HEK293 (cell line): ENCODE measurements at regions not wholly inside any gene's neighbourhood (a gene's known extent, or its start where the extent isn't known, plus 50 kb on each side); places are given as distances from the start of the nearest gene placed in this dataset.

Source experiments
- CTCF ChIA-PET: fragments of 350-600 bp; formaldehyde crosslinking; extraction: SDS; loops from one replicate; lab custom pipeline; 2021; ENCODE audit warnings: antibody characterized with exemption; lab: Yijun Ruan, JAX
- POLR2A ChIA-PET: fragments of 300-600 bp; formaldehyde crosslinking; extraction: SDS; loops from one replicate; lab custom pipeline; 2020; ENCODE audit warnings: antibody characterized with exemption, inconsistent platforms; lab: Yijun Ruan, JAX
- H3K27ac ChIP-seq: fragments of 200-500 bp; sonication (Bioruptor generic); 2 replicates; pipeline ENCODE4 v1.5.1; 2014; ENCODE audit warnings: low read depth, low read length, control low read depth, inconsistent platforms; ENCODE audit errors: extremely low read depth
- H3K36me3 ChIP-seq, 2 experiments: fragments of 200-500 bp in 1 of 2; sonication (Bioruptor generic) in 1 of 2; 1 replicate in 1 of 2; 2 replicates in 1 of 2; pipeline ENCODE4 v1.5.1; 2014 to 2017; ENCODE audit warnings: inconsistent platforms in 2 of 2, low read length in 2 of 2; ENCODE audit not compliant: control insufficient read depth in 2 of 2, insufficient read depth in 1 of 2
- H3K4me1 ChIP-seq: fragments of 200-500 bp; sonication (Bioruptor generic); 2 replicates; pipeline ENCODE4 v1.5.1; 2014; ENCODE audit warnings: mild to moderate bottlenecking, low read length, inconsistent platforms; ENCODE audit not compliant: control insufficient read depth, insufficient read depth
- H3K4me3 ChIP-seq: 2 replicates; pipeline ENCODE4 v1.5.1; 2011; ENCODE audit warnings: low read depth, mild to moderate bottlenecking, control low read depth, low read length, moderate library complexity
- H3K9me3 ChIP-seq: fragments of 200-500 bp; sonication (Bioruptor generic); 2 replicates; pipeline ENCODE4 v1.5.1; 2014; ENCODE audit warnings: low read depth, low read length, inconsistent platforms; ENCODE audit not compliant: control insufficient read depth, insufficient read depth
- GLI4 ChIP-seq: fragments of 450-650 bp; formaldehyde crosslinking; IDR thresholded peaks from 2 replicates; pipeline ENCODE4 v1.5.1; 2016; ENCODE audit warnings: missing biosample characterization, missing genetic modification characterization
- HOXC10 ChIP-seq: sonication (generic); formaldehyde crosslinking; IDR thresholded peaks from 2 replicates; pipeline ENCODE4 v1.8.1; 2023; ENCODE audit warnings: mild to moderate bottlenecking, missing genetic modification reagents
- KLF1 ChIP-seq: fragments of 450-650 bp; formaldehyde crosslinking; IDR thresholded peaks from 2 replicates; pipeline ENCODE4 v1.5.1; 2016; ENCODE audit warnings: missing biosample characterization, missing genetic modification characterization
- SP7 ChIP-seq: fragments of 450-650 bp; formaldehyde crosslinking; IDR thresholded peaks from 2 replicates; pipeline ENCODE4 v1.5.1; 2016; ENCODE audit warnings: missing biosample characterization, missing genetic modification characterization
- ZBTB26 ChIP-seq: fragments of 450-650 bp; formaldehyde crosslinking; optimal IDR thresholded peaks from 2 replicates; pipeline ENCODE3; 2016; ENCODE audit warnings: missing biosample characterization, mild to moderate bottlenecking, missing genetic modification characterization
- ZFHX2 ChIP-seq: fragments of 450-650 bp; formaldehyde crosslinking; conservative IDR thresholded peaks from 2 replicates; pipeline ENCODE4 v1.5.1; 2016; ENCODE audit warnings: missing biosample characterization, missing genetic modification characterization
- ZFP37 ChIP-seq: fragments of 450-650 bp; formaldehyde crosslinking; IDR thresholded peaks from 2 replicates; pipeline ENCODE4 v1.5.1; 2016; ENCODE audit warnings: missing biosample characterization, missing genetic modification characterization
- ZNF133 ChIP-seq: fragments of 450-650 bp; formaldehyde crosslinking; IDR thresholded peaks from 2 replicates; pipeline ENCODE4 v1.5.1; 2016; ENCODE audit warnings: missing biosample characterization, missing genetic modification characterization
- ZNF155 ChIP-seq: fragments of 450-650 bp; formaldehyde crosslinking; IDR thresholded peaks from 2 replicates; pipeline ENCODE4 v1.5.1; 2016; ENCODE audit warnings: missing biosample characterization, missing genetic modification characterization
- ZNF175 ChIP-seq: fragments of 450-650 bp; formaldehyde crosslinking; IDR thresholded peaks from 2 replicates; pipeline ENCODE4 v1.5.1; 2016; ENCODE audit warnings: missing biosample characterization, missing genetic modification characterization
- ZNF311 ChIP-seq: fragments of 450-650 bp; formaldehyde crosslinking; IDR thresholded peaks from 2 replicates; pipeline ENCODE4 v1.5.1; 2017; ENCODE audit warnings: missing biosample characterization, missing genetic modification characterization, borderline replicate concordance
- ZNF335 ChIP-seq: fragments of 450-650 bp; formaldehyde crosslinking; conservative IDR thresholded peaks from 2 replicates; pipeline ENCODE4 v1.5.1; 2016; ENCODE audit warnings: missing biosample characterization, missing genetic modification characterization
- ZNF529 ChIP-seq: fragments of 450-650 bp; formaldehyde crosslinking; IDR thresholded peaks from 2 replicates; pipeline ENCODE4 v1.5.1; 2017; ENCODE audit warnings: missing genetic modification characterization, missing biosample characterization; ENCODE audit not compliant: insufficient replicate concordance
- ZNF530 ChIP-seq: fragments of 450-650 bp; formaldehyde crosslinking; IDR thresholded peaks from 2 replicates; pipeline ENCODE4 v1.5.1; 2016; ENCODE audit warnings: low read depth, missing biosample characterization, missing genetic modification characterization
- ZNF777 ChIP-seq: fragments of 450-650 bp; formaldehyde crosslinking; IDR thresholded peaks from 2 replicates; pipeline ENCODE4 v1.5.1; 2017; ENCODE audit warnings: missing biosample characterization, missing genetic modification characterization, borderline replicate concordance
- ZSCAN16 ChIP-seq: fragments of 450-650 bp; formaldehyde crosslinking; IDR thresholded peaks from 2 replicates; pipeline ENCODE4 v1.5.1; 2016; ENCODE audit warnings: missing biosample characterization, missing genetic modification characterization
- TF ChIP-seq, protein P1 (sequence below): fragments of 450-650 bp; formaldehyde crosslinking; IDR thresholded peaks from 2 replicates; pipeline ENCODE4 v1.5.1; 2016; ENCODE audit warnings: missing biosample characterization, missing genetic modification characterization
- TF ChIP-seq, protein P2 (sequence below): fragments of 450-650 bp; formaldehyde crosslinking; IDR thresholded peaks from 2 replicates; pipeline ENCODE4 v1.5.0; 2017; ENCODE audit warnings: missing biosample characterization, missing genetic modification characterization, borderline replicate concordance
- TF ChIP-seq, protein P3 (sequence below): fragments of 450-650 bp; formaldehyde crosslinking; IDR thresholded peaks from 2 replicates; pipeline ENCODE4 v1.5.1; 2016; ENCODE audit warnings: missing biosample characterization, missing genetic modification characterization

DNA sequence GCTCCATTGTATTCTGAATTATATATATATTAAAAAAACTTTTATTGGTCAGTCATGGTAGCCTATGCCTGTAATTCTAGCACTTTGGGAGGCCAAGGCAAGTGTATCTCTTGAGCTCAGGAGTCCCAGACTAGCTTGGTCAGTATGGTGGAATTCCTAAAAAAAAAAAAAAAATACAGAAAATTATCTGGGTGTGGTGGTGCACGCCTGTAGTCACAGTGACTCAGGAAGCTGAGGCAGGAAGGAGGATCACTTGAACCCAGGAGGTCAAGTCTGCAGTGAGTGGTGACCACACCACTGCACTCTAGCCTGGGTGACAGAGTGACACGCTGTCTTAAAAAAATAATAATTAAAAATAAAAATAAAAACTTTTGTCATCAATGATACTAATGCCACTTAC is 133.2 kb downstream of the FAT3 start:
- TF ChIP-seq KLF1 (tag by site-specific recombination) (no peak), ZNF335 (tag by site-specific recombination) (no peak), ZSCAN16 (tag by site-specific recombination) (no peak)
- TF ChIP-seq, all 188 proteins: peak for 0
- H3K36me3 ChIP-seq = no peaks in the 10 kb centered on the region
- no peaks in the 10 kb centered on the region for H3K9me3 ChIP-seq
- no peaks in the 10 kb centered on the region for H3K4me1 ChIP-seq
- ChIA-PET POLR2A (no interaction called here), CTCF (interaction anchor here (1.9 kb wide), 1 partner anchor 17 kb away, joined by 11 read pairs; no protein-coding TSS in a partner anchor)
- no peak overlapping the region for H3K27ac ChIP-seq
- no peak overlapping the region for H3K4me3 ChIP-seq

GRCh38 chr11:92361551-92361950 is 136.9 kb downstream of the FAT3 start:
- Histone ChIP-seq H3K9me3 (no peaks in the 10 kb centered on the region), H3K4me3 (no peak overlapping the region), H3K36me3 (no peaks in the 10 kb centered on the region), H3K27ac (no peak overlapping the region), H3K4me1 (0 out of 2 replicates have a peak, but pooled peaks cover 2% of the 10 kb centered on the region)
- CTCF ChIA-PET = no interaction called here
- POLR2A ChIA-PET = no interaction called here
- TF ChIP-seq ZBTB26 (no peak), HOXC10 (no peak), ZNF530 (no peak), SP7 (no peak), ZNF311 (no peak), ZNF529 (tag by site-specific recombination) (no peak), ZFP37 (no peak), ZNF777 (tag by site-specific recombination) (no peak), ZNF175 (no peak), ZFHX2 (tag by site-specific recombination) (no peak), ZNF133 (tag by site-specific recombination) (no peak), GLI4 (tag by site-specific recombination) (no peak), ZNF155 (tag by site-specific recombination) (no peak)
- TF ChIP-seq, protein P1, sequence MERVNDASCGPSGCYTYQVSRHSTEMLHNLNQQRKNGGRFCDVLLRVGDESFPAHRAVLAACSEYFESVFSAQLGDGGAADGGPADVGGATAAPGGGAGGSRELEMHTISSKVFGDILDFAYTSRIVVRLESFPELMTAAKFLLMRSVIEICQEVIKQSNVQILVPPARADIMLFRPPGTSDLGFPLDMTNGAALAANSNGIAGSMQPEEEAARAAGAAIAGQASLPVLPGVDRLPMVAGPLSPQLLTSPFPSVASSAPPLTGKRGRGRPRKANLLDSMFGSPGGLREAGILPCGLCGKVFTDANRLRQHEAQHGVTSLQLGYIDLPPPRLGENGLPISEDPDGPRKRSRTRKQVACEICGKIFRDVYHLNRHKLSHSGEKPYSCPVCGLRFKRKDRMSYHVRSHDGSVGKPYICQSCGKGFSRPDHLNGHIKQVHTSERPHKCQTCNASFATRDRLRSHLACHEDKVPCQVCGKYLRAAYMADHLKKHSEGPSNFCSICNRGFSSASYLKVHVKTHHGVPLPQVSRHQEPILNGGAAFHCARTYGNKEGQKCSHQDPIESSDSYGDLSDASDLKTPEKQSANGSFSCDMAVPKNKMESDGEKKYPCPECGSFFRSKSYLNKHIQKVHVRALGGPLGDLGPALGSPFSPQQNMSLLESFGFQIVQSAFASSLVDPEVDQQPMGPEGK (tag by site-specific recombination) = no peak
- TF ChIP-seq, protein P2, sequence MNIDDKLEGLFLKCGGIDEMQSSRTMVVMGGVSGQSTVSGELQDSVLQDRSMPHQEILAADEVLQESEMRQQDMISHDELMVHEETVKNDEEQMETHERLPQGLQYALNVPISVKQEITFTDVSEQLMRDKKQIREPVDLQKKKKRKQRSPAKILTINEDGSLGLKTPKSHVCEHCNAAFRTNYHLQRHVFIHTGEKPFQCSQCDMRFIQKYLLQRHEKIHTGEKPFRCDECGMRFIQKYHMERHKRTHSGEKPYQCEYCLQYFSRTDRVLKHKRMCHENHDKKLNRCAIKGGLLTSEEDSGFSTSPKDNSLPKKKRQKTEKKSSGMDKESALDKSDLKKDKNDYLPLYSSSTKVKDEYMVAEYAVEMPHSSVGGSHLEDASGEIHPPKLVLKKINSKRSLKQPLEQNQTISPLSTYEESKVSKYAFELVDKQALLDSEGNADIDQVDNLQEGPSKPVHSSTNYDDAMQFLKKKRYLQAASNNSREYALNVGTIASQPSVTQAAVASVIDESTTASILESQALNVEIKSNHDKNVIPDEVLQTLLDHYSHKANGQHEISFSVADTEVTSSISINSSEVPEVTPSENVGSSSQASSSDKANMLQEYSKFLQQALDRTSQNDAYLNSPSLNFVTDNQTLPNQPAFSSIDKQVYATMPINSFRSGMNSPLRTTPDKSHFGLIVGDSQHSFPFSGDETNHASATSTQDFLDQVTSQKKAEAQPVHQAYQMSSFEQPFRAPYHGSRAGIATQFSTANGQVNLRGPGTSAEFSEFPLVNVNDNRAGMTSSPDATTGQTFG (tag by site-specific recombination) = no peak
- TF ChIP-seq, protein P3, sequence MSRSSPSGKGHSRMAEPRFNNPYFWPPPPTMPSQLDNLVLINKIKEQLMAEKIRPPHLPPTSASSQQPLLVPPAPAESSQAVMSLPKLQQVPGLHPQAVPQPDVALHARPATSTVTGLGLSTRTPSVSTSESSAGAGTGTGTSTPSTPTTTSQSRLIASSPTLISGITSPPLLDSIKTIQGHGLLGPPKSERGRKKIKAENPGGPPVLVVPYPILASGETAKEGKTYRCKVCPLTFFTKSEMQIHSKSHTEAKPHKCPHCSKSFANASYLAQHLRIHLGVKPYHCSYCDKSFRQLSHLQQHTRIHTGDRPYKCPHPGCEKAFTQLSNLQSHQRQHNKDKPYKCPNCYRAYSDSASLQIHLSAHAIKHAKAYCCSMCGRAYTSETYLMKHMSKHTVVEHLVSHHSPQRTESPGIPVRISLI (tag by site-specific recombination) = no peak
